NCI-H1048 (cell line): ENCODE measurements at regions not wholly inside any gene's neighbourhood (a gene's known extent, or its start where the extent isn't known, plus 50 kb on each side); places are given as distances from the start of the nearest gene placed in this dataset.
"Not testable (repeated sequence)": the region's sequence is repeated elsewhere in the genome, so short reads cannot be mapped to it uniquely, and the experiment has no call there.

Experiments
- DNase-seq: peaks from one replicate; lab custom pipeline; 2025; lab: John Stamatoyannopoulos, UW

- no peak for DNase-seq
Measured at GRCh38 chr1:5632814-5633213, 359.4 kb downstream of the NPHP4 start.

GRCh38 chr1:5632224-5632623 lies 360.0 kb downstream of the NPHP4 start:
- no peak for DNase-seq

- no peak for DNase-seq
Measured at GRCh38 chr1:5628416-5628815, 363.8 kb downstream of the NPHP4 start.

- DNase-seq, result no peak
Measured at GRCh38 chr1:5623399-5623798, 368.8 kb downstream of the NPHP4 start.

- DNase-seq, result no peak
Measured at GRCh38 chr1:5622412-5622811, 369.8 kb downstream of the NPHP4 start.

GRCh38 chr1:5621692-5622091 lies 370.5 kb downstream of the NPHP4 start:
- DNase-seq, result no peak

GRCh38 chr1:5620997-5621396 lies 371.2 kb downstream of the NPHP4 start:
- no peak for DNase-seq

- no peak for DNase-seq
Measured at GRCh38 chr1:5620418-5620817, 371.8 kb downstream of the NPHP4 start.

GRCh38 chr1:5619469-5619868 lies 372.8 kb downstream of the NPHP4 start:
- DNase-seq, result no peak

GRCh38 chr1:5617546-5617945 lies 374.7 kb downstream of the NPHP4 start:
- DNase-seq, result no peak

- no peak for DNase-seq
Measured at GRCh38 chr1:5617179-5617520, 375.1 kb downstream of the NPHP4 start.

GRCh38 chr1:5616366-5617178 lies 375.7 kb downstream of the NPHP4 start:
- no peak for DNase-seq

GRCh38 chr1:5615076-5615475 lies 377.1 kb downstream of the NPHP4 start:
- no peak for DNase-seq

- DNase-seq, result no peak
Measured at GRCh38 chr1:5613900-5614299, 378.3 kb downstream of the NPHP4 start.

GRCh38 chr1:5611851-5612250 lies 380.4 kb downstream of the NPHP4 start:
- DNase-seq, result no peak

GRCh38 chr1:5611431-5611830 lies 380.8 kb downstream of the NPHP4 start:
- no peak for DNase-seq

- no peak for DNase-seq
Measured at GRCh38 chr1:5610432-5610831, 381.8 kb downstream of the NPHP4 start.

GRCh38 chr1:5603353-5604104 lies 388.7 kb downstream of the NPHP4 start:
- DNase-seq, result no peak

- not testable (repeated sequence) for DNase-seq
Measured at GRCh38 chr1:5602718-5603117, 389.5 kb downstream of the NPHP4 start.

- no peak for DNase-seq
Measured at GRCh38 chr1:5601516-5601915, 390.7 kb downstream of the NPHP4 start.

GRCh38 chr1:5599541-5599940 lies 392.7 kb downstream of the NPHP4 start:
- DNase-seq, result no peak

- no peak for DNase-seq
Measured at GRCh38 chr1:5598824-5599395, 393.3 kb downstream of the NPHP4 start.
